AG10803 (cell line): ENCODE measurements at regions not wholly inside any gene's neighbourhood (a gene's known extent, or its start where the extent isn't known, plus 50 kb on each side); places are given as distances from the start of the nearest gene placed in this dataset.

Experiments
- DNase-seq: peaks from one replicate; pipeline ENCODE4 v3.0.0; 2010; ENCODE audit warnings: low read depth
- H3K4me3 ChIP-seq: 2 replicates; pipeline ENCODE4 v1.5.1; 2011; ENCODE audit warnings: mild to moderate bottlenecking, low read length, control low read depth
- CTCF ChIP-seq: conservative IDR thresholded peaks from 2 replicates; pipeline ENCODE4 v1.5.1; 2011; ENCODE audit warnings: mild to moderate bottlenecking, low read length, control low read depth, inconsistent platforms

- H3K4me3 ChIP-seq: no peak overlapping the region
- no peak for TF ChIP-seq CTCF
- no peak for DNase-seq
Measured at GRCh38 chr6:170106906-170107525, 183.9 kb downstream of the DLL1 start.

GRCh38 chr6:170102582-170103481, 188.0 kb downstream of the DLL1 start:
- no peak for TF ChIP-seq CTCF
- no peak for DNase-seq
- no peak overlapping the region for H3K4me3 ChIP-seq

- DNase-seq: no peak
- H3K4me3 ChIP-seq: no peak overlapping the region
- TF ChIP-seq CTCF: no peak
Measured at GRCh38 chr6:170102038-170102437, 188.8 kb downstream of the DLL1 start.

GRCh38 chr6:170101281-170102035, 189.4 kb downstream of the DLL1 start:
- no peak overlapping the region for H3K4me3 ChIP-seq
- DNase-seq: no peak
- no peak for TF ChIP-seq CTCF

GRCh38 chr6:170100046-170100445, 190.8 kb downstream of the DLL1 start:
- TF ChIP-seq CTCF: no peak
- no peak overlapping the region for H3K4me3 ChIP-seq
- no peak for DNase-seq

GRCh38 chr6:170099387-170099786, 191.5 kb downstream of the DLL1 start:
- H3K4me3 ChIP-seq: no peak overlapping the region
- no peak for DNase-seq
- no peak for TF ChIP-seq CTCF
